ENCODE measurements at regions not wholly inside any gene's neighbourhood (a gene's known extent, or its start where the extent isn't known, plus 50 kb on each side); places are given as distances from the start of the nearest gene placed in this dataset.
A peak's percentile ranks its signal among the peaks of the same experiment; 100 is the strongest.

DNA sequence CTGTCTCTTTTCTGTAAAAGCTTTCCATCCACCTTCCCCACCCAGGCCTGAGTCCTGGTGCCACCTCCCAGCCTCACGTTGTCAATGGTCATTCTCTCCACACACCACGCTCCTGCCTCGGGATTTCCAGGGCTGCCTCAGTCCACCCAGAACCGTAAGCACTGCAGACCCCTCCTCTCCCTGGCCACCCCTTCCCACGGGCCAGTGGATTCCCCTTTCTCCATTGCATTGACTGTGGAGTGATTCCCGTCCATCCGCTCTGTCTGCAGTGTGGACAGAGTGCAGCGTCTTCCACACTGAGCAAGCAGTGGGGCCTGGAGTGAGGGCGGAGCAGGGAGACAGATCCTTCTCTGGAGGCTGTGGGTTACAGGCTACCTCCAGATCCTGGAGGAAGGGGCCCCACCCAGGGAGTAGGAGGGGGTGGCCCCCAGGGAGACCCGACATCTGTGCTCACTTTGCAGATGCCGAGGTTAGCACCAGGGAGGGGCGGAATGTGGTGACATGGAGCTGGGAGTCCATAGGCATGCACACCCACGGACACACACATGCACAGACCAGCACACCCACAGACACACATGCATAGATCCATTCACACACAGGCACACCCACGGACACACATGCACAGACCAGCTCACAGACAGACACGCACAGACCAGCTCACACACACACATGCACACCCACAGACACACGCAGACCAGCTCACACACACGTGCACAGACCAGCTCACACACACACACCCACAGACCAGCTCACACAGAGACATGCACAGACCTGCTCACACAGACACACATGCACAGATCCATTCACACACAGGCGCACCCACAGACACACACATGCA is 109.6 kb upstream of the B3GAT1 start:
- intact Hi-C loops (cut with DNase I) = no loop called here
- Histone ChIP-seq H3K4me1 (replicated peaks) (peaks cover 7% of the 10 kb centered on the region), H3K27me3 (replicated peaks; ENCODE audit: insufficient read depth) (no peaks in the 10 kb centered on the region), H3K4me3 (no peak overlapping the region), H3K36me3 (no peaks in the 10 kb centered on the region), H3K27ac (no peak overlapping the region), H3K9me3 (no peaks in the 10 kb centered on the region)
- TF ChIP-seq POLR2A (IDR thresholded peaks at IDR 0.05) = no peak
- TF ChIP-seq POLR2AphosphoS5 (IDR thresholded peaks at IDR 0.05) = no peak
- TF ChIP-seq, protein P1, sequence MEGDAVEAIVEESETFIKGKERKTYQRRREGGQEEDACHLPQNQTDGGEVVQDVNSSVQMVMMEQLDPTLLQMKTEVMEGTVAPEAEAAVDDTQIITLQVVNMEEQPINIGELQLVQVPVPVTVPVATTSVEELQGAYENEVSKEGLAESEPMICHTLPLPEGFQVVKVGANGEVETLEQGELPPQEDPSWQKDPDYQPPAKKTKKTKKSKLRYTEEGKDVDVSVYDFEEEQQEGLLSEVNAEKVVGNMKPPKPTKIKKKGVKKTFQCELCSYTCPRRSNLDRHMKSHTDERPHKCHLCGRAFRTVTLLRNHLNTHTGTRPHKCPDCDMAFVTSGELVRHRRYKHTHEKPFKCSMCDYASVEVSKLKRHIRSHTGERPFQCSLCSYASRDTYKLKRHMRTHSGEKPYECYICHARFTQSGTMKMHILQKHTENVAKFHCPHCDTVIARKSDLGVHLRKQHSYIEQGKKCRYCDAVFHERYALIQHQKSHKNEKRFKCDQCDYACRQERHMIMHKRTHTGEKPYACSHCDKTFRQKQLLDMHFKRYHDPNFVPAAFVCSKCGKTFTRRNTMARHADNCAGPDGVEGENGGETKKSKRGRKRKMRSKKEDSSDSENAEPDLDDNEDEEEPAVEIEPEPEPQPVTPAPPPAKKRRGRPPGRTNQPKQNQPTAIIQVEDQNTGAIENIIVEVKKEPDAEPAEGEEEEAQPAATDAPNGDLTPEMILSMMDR (IDR thresholded peaks at IDR 0.05) = no peak
- no peak for DNase-seq (ENCODE audit: low spot score)
- 76% methylated on average over 18 of the region's 18 CpGs for WGBS

GRCh38 chr11:134521001-134521400 is 109.0 kb upstream of the B3GAT1 start:
- H3K9me3 ChIP-seq = no peaks in the 10 kb centered on the region
- H3K4me3 ChIP-seq = no peak overlapping the region
- TF ChIP-seq, protein P1 (IDR thresholded peaks at IDR 0.05) = no peak
- TF ChIP-seq POLR2A (IDR thresholded peaks at IDR 0.05) = no peak
- TF ChIP-seq POLR2AphosphoS5 (IDR thresholded peaks at IDR 0.05) = no peak
- no peaks in the 10 kb centered on the region for H3K27me3 ChIP-seq (replicated peaks; ENCODE audit: insufficient read depth)
- 91% methylated on average over 14 of the region's 14 CpGs for WGBS
- intact Hi-C loops (cut with DNase I) = no loop called here
- peaks cover 7% of the 10 kb centered on the region for H3K4me1 ChIP-seq (replicated peaks)
- H3K36me3 ChIP-seq = no peaks in the 10 kb centered on the region
- H3K27ac ChIP-seq = no peak overlapping the region
- DNase-seq (ENCODE audit: low spot score) = no peak

DNA sequence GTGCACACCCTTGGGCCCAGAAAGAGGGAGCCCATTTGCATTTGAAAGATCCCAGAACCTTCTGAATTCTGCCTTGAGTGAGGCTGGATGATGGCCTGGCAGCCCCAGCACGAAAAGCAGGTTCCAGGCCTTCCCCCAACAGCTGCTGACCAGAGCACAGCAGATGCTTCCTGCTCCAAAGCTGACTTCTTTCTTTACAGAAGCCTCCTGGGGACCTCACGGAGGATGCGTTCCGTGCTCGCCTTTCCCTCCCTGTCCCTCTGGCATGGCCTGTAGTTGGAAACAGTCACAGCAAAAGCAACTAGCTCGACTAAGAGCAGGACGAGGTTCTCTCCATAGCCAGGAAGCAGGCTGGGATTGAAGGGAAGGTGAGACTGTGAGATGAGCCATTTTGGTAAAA is 107.7 kb upstream of the B3GAT1 start:
- H3K4me1 ChIP-seq (replicated peaks) = peaks cover 7% of the 10 kb centered on the region
- WGBS = 55% methylated on average over 7 of the region's 7 CpGs
- intact Hi-C loops (cut with DNase I) = no loop called here

DNA sequence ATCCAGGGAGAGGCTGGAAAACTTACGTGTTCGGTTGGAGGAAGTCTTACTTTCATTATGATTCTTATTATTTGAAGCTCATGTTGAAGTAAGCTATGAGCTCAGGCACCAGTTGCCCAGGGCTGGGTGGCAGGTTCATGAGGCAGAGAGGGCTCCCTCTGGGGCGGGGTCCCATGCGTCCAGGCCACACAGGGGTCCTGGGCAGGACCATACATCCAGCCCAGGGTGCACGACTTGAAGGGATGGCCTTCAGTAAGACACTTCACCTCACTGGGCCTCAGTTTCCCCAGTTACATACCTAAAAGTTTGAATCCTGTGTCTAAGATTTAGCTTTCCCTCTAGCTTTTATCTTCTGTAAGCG is 107.3 kb upstream of the B3GAT1 start:
- intact Hi-C loops (cut with DNase I) = no loop called here
- WGBS = 90% methylated on average over 6 of the region's 6 CpGs
- no peak overlapping the region for H3K27ac ChIP-seq
- H3K4me3 ChIP-seq = no peak overlapping the region
- H3K9me3 ChIP-seq = no peaks in the 10 kb centered on the region
- H3K4me1 ChIP-seq (replicated peaks) = peaks cover 7% of the 10 kb centered on the region
- no peaks in the 10 kb centered on the region for H3K36me3 ChIP-seq
- no peak for TF ChIP-seq POLR2A (IDR thresholded peaks at IDR 0.05)
- no peaks in the 10 kb centered on the region for H3K27me3 ChIP-seq (replicated peaks; ENCODE audit: insufficient read depth)
- no peak for DNase-seq (ENCODE audit: low spot score)

More for the DNA sequence above, 107.7 kb upstream of the B3GAT1 start:
- H3K27ac ChIP-seq = no peak overlapping the region
- no peak overlapping the region for H3K4me3 ChIP-seq
- DNase-seq (ENCODE audit: low spot score) = no peak
- H3K9me3 ChIP-seq = no peaks in the 10 kb centered on the region
- no peaks in the 10 kb centered on the region for H3K36me3 ChIP-seq
- TF ChIP-seq, protein P1 (IDR thresholded peaks at IDR 0.05) = no peak
- TF ChIP-seq POLR2AphosphoS5 (IDR thresholded peaks at IDR 0.05) = no peak
- TF ChIP-seq POLR2A (IDR thresholded peaks at IDR 0.05) = no peak
- no peaks in the 10 kb centered on the region for H3K27me3 ChIP-seq (replicated peaks; ENCODE audit: insufficient read depth)

DNA sequence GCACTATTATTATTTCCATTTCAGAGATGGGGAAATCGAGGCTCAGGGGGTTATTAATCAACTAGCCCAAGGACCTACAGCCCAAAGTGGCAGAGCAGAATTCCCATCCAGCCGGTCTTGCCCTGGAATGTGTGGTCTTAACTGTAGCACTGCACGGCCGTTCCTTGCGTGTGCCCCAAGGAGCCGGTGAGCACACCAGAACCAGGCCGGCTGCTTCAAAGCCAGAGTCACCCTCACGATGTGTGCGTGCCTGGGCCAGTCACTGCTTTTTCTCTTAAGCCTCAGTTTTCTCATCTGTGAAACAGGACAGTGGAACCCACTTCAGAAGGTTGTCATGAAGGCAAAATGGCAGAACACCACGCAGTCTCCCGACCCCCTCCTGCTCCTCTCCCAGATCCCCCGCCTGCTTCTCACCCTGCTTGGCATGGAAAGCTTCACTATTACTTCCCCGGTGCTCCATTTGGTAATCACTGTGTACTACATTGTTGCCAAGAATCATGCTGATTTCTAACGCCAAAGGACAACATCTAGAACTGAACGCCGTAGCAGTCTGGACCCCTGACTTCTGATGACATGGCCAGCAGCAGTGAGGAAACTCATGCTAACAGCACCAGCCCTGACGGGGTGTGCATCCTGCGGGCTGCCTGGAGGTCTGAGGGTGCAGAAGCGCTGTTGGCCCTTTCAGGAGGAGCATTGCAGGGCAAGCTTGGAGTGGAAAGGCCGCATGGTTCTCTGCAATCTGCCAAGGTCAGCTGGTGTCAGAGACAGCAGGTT is 106.8 kb upstream of the B3GAT1 start:
- DNase-seq (ENCODE audit: low spot score) = no peak
- TF ChIP-seq POLR2AphosphoS5 (IDR thresholded peaks at IDR 0.05) (no peak), POLR2A (IDR thresholded peaks at IDR 0.05) (no peak)
- TF ChIP-seq, protein P1 (IDR thresholded peaks at IDR 0.05) = no peak
- Histone ChIP-seq H3K4me3 (no peak overlapping the region), H3K36me3 (no peaks in the 10 kb centered on the region), H3K9me3 (no peaks in the 10 kb centered on the region), H3K4me1 (replicated peaks) (peaks cover 7% of the 10 kb centered on the region), H3K27me3 (replicated peaks; ENCODE audit: insufficient read depth) (no peaks in the 10 kb centered on the region), H3K27ac (peak overlapping the region in 1 of 2 donors; percentile 48)
- WGBS = 92% methylated on average over 20 of the region's 20 CpGs
- intact Hi-C loops (cut with DNase I) = no loop called here

All from prostate gland (tissue), 2 donors.